IMR-90 (cell line): ENCODE measurements at regions not wholly inside any gene's neighbourhood (a gene's known extent, or its start where the extent isn't known, plus 50 kb on each side); places are given as distances from the start of the nearest gene placed in this dataset.

Experiments
- ATAC-seq: fragments of 200-7000 bp; cut with Tn5 transposase; 2 replicates; pipeline ENCODE4 v1.9.1; 2020; ENCODE audit warnings: low read depth, mild to moderate bottlenecking, moderate library complexity
- BruUV-seq: library from RNA; stranded (reverse); fragments of 400-500 nt; replicated peaks from 2 replicates; lab custom pipeline; 2021; lab: Mats Ljungman, UMichigan
- CTCF ChIA-PET: fragments of 300-600 bp; formaldehyde crosslinking; extraction: SDS; loops from one replicate; lab custom pipeline; 2021; ENCODE audit warnings: antibody characterized with exemption; lab: Yijun Ruan, JAX
- POLR2A ChIA-PET: fragments of 300-600 bp; sonication (Branson Sonifier 250); formaldehyde crosslinking; loops from one replicate; lab custom pipeline; 2022; ENCODE audit warnings: antibody characterized with exemption; ENCODE audit not compliant: unreplicated experiment; lab: Charles Lee
- DNase-seq: peaks from one replicate; pipeline ENCODE4 v3.0.0; 2013
- H2AFZ ChIP-seq: replicated peaks from 2 replicates; pipeline ENCODE3; 2013; ENCODE audit warnings: low read length, mild to moderate bottlenecking; ENCODE audit not compliant: poor library complexity
- H2AK5ac ChIP-seq: 2 replicates; pipeline ENCODE4 v1.6.1; 2013; ENCODE audit warnings: low read depth, low read length, inconsistent platforms
- H2AK9ac ChIP-seq: replicated peaks from 2 replicates; pipeline ENCODE3; 2013; ENCODE audit warnings: mild to moderate bottlenecking, low read depth, low read length, moderate library complexity; ENCODE audit not compliant: poor library complexity
- H2BK120ac ChIP-seq: 2 replicates; pipeline ENCODE4 v1.6.1; 2013; ENCODE audit warnings: low read depth, low read length, inconsistent platforms
- H2BK15ac ChIP-seq: 3 replicates; pipeline ENCODE4 v1.6.1; 2013; ENCODE audit warnings: low read depth, low read length, inconsistent platforms
- H2BK20ac ChIP-seq: 2 replicates; pipeline ENCODE4 v1.6.1; 2013; ENCODE audit warnings: low read depth, mild to moderate bottlenecking, inconsistent platforms, low read length, moderate library complexity
- H2BK5ac ChIP-seq: 2 replicates; pipeline ENCODE4 v1.6.1; 2013; ENCODE audit warnings: mild to moderate bottlenecking, low read depth, low read length, inconsistent platforms; ENCODE audit not compliant: poor library complexity, severe bottlenecking
- H3K14ac ChIP-seq: replicated peaks from 2 replicates; pipeline ENCODE4 v1.6.1; 2013; ENCODE audit warnings: low read depth, low read length, inconsistent platforms
- H3K18ac ChIP-seq: 2 replicates; pipeline ENCODE4 v1.6.1; 2013; ENCODE audit warnings: low read depth, low read length, control low read depth
- H3K23ac ChIP-seq: 2 replicates; pipeline ENCODE4 v1.6.1; 2013; ENCODE audit warnings: low read depth, low read length, inconsistent platforms
- H3K27ac ChIP-seq: 2 replicates; pipeline ENCODE4 v1.5.1; 2013; ENCODE audit warnings: mild to moderate bottlenecking, control low read depth, low read length; ENCODE audit not compliant: insufficient read depth
- H3K27me3 ChIP-seq: 2 replicates; pipeline ENCODE4 v1.6.1; 2013; ENCODE audit warnings: low read length; ENCODE audit not compliant: control insufficient read depth, insufficient read depth
- H3K36me3 ChIP-seq: 2 replicates; pipeline ENCODE4 v1.6.1; 2013; ENCODE audit warnings: low read length, mixed read lengths; ENCODE audit not compliant: control insufficient read depth, insufficient read depth
- H3K4ac ChIP-seq: 2 replicates; pipeline ENCODE4 v1.6.1; 2013; ENCODE audit warnings: low read depth, low read length, inconsistent platforms
- H3K4me1 ChIP-seq: 2 replicates; pipeline ENCODE4 v1.6.1; 2013; ENCODE audit warnings: low read length, mixed read lengths; ENCODE audit not compliant: control insufficient read depth, insufficient read depth
- H3K4me2 ChIP-seq: 2 replicates; pipeline ENCODE4 v1.6.1; 2013; ENCODE audit warnings: low read depth, mild to moderate bottlenecking, control low read depth, low read length, moderate library complexity
- H3K4me3 ChIP-seq: 2 replicates; pipeline ENCODE4 v1.5.1; 2013; ENCODE audit warnings: low read depth, mild to moderate bottlenecking, control low read depth, low read length, moderate library complexity; ENCODE audit not compliant: insufficient read depth
- H3K56ac ChIP-seq: 2 replicates; pipeline ENCODE4 v1.6.1; 2013; ENCODE audit warnings: low read length, inconsistent platforms; ENCODE audit not compliant: insufficient read depth; ENCODE audit errors: extremely low read depth
- H3K79me1 ChIP-seq, 2 experiments: 2 replicates each; pipeline ENCODE4 v1.6.1; 2013; ENCODE audit warnings: low read length in 2 of 2, inconsistent platforms in 1 of 2, low read depth in 1 of 2
- H3K9ac ChIP-seq: 2 replicates; pipeline ENCODE4 v1.6.1; 2013; ENCODE audit warnings: low read depth, low read length, control low read depth
- H3K9me1 ChIP-seq: 2 replicates; pipeline ENCODE4 v1.6.1; 2013; ENCODE audit warnings: low read length, inconsistent platforms; ENCODE audit not compliant: insufficient read depth
- H3K9me3 ChIP-seq: 2 replicates; pipeline ENCODE4 v1.6.1; 2013; ENCODE audit warnings: low read length; ENCODE audit not compliant: control insufficient read depth, insufficient read depth
- H4K20me1 ChIP-seq: 2 replicates; pipeline ENCODE4 v1.6.1; 2013; ENCODE audit warnings: low read length, inconsistent platforms; ENCODE audit not compliant: insufficient read depth
- H4K5ac ChIP-seq: 2 replicates; pipeline ENCODE4 v1.6.1; 2013; ENCODE audit warnings: mild to moderate bottlenecking, low read depth, low read length, control low read depth
- H4K8ac ChIP-seq, 2 experiments: 2 replicates each; pipeline ENCODE4 v1.6.1; 2013; ENCODE audit warnings: low read depth in 2 of 2, low read length in 2 of 2, control low read depth in 1 of 2, inconsistent platforms in 1 of 2
- H4K91ac ChIP-seq: 2 replicates; pipeline ENCODE4 v1.6.1; 2013; ENCODE audit warnings: low read depth, low read length, inconsistent platforms; ENCODE audit not compliant: insufficient read depth
- BHLHE40 ChIP-seq: fragments of 150-350 bp; IDR thresholded peaks from 2 replicates; pipeline ENCODE4 v1.6.1; 2016; ENCODE audit warnings: mild to moderate bottlenecking, low read depth, low read length
- CEBPB ChIP-seq: IDR thresholded peaks from 2 replicates; pipeline ENCODE4 v1.6.1; 2012; ENCODE audit warnings: low read depth, low read length, improper control_type of control experiment
- CHD1 ChIP-seq: IDR thresholded peaks from 2 replicates; pipeline ENCODE4 v1.6.1; 2012; ENCODE audit warnings: low read depth, low read length, improper control_type of control experiment
- FOS ChIP-seq: fragments of 150-350 bp; IDR thresholded peaks from 2 replicates; pipeline ENCODE4 v1.6.1; 2016; ENCODE audit warnings: low read depth, low read length
- MAFK ChIP-seq: IDR thresholded peaks from 2 replicates; pipeline ENCODE4 v1.6.1; 2012; ENCODE audit warnings: low read depth, low read length, improper control_type of control experiment
- MAZ ChIP-seq: IDR thresholded peaks from 2 replicates; pipeline ENCODE4 v1.6.1; 2012; ENCODE audit warnings: low read depth, mild to moderate bottlenecking, low read length, improper control_type of control experiment, moderate library complexity, borderline replicate concordance
- MXI1 ChIP-seq: IDR thresholded peaks from 2 replicates; pipeline ENCODE4 v1.6.1; 2012; ENCODE audit warnings: low read depth, mild to moderate bottlenecking, low read length, moderate library complexity, borderline replicate concordance
- NFE2L2 ChIP-seq: fragments of 150-350 bp; IDR thresholded peaks from 2 replicates; pipeline ENCODE4 v1.6.1; 2016; ENCODE audit warnings: low read depth, mild to moderate bottlenecking, low read length
- POLR2A ChIP-seq: IDR thresholded peaks from 2 replicates; pipeline ENCODE4 v1.6.1; 2012; ENCODE audit warnings: mild to moderate bottlenecking, low read depth, low read length
- RAD21 ChIP-seq: IDR thresholded peaks from 2 replicates; pipeline ENCODE4 v1.6.1; 2012; ENCODE audit warnings: low read length, improper control_type of control experiment
- RCOR1 ChIP-seq: IDR thresholded peaks from 2 replicates; pipeline ENCODE4 v1.6.1; 2012; ENCODE audit warnings: mild to moderate bottlenecking, low read length, improper control_type of control experiment; ENCODE audit not compliant: insufficient replicate concordance
- RFX5 ChIP-seq: IDR thresholded peaks from 2 replicates; pipeline ENCODE4 v1.8.0; 2012; ENCODE audit warnings: low read depth, mild to moderate bottlenecking, low read length, moderate library complexity
- SMC3 ChIP-seq: fragments of 150-350 bp; IDR thresholded peaks from 2 replicates; pipeline ENCODE4 v1.6.1; 2016; ENCODE audit warnings: low read depth, mild to moderate bottlenecking, antibody characterized with exemption, low read length, moderate library complexity
- WGBS, 2 experiments: methylation state at CpG; one replicate each; pipeline versions ENCODE4 v1.1.5 to v1.1.7; 2013; ENCODE audit warnings: missing lambda C conversion rate in 2 of 2; ENCODE audit not compliant: insufficient read length in 1 of 2; ENCODE audit errors: extremely low coverage in 2 of 2; 5-methylcytosine and 5-hydroxymethylcytosine counted together
- dilution Hi-C: fragments of 300-500 bp; cut with HindIII; formaldehyde crosslinking; loops from one replicate; pipeline ENCODE4 v1.14.3; 2018; ENCODE audit warnings: low sequenced_read_pairs; ENCODE audit not compliant: unreplicated experiment
- in situ Hi-C: fragments of 300-500 bp; cut with MboI; formaldehyde crosslinking; loops from 3 replicates; pipeline ENCODE4 v1.14.3; 2019; ENCODE audit warnings: low sequenced_read_pairs, inconsistent platforms, mixed read lengths
- intact Hi-C: fragments of 100-400 bp; cut with micrococcal nuclease; formaldehyde crosslinking; loops from 2 replicates; pipeline ENCODE4 v1.10.0; 2022
- TF ChIP-seq, protein P1 (sequence below): conservative IDR thresholded peaks from 2 replicates; pipeline ENCODE4 v1.5.1; 2012; ENCODE audit warnings: mild to moderate bottlenecking, low read depth, low read length, improper control_type of control experiment
- TF ChIP-seq, protein P2 (sequence below): fragments of 150-350 bp; IDR thresholded peaks from 2 replicates; pipeline ENCODE4 v1.6.1; 2017; ENCODE audit warnings: mild to moderate bottlenecking, antibody characterized with exemption, low read length, low read depth
- TF ChIP-seq, protein P3 (sequence below): fragments of 150-350 bp; IDR thresholded peaks from 2 replicates; pipeline ENCODE4 v1.6.1; 2016; ENCODE audit warnings: low read depth, mild to moderate bottlenecking, low read length, moderate library complexity, borderline replicate concordance

DNA sequence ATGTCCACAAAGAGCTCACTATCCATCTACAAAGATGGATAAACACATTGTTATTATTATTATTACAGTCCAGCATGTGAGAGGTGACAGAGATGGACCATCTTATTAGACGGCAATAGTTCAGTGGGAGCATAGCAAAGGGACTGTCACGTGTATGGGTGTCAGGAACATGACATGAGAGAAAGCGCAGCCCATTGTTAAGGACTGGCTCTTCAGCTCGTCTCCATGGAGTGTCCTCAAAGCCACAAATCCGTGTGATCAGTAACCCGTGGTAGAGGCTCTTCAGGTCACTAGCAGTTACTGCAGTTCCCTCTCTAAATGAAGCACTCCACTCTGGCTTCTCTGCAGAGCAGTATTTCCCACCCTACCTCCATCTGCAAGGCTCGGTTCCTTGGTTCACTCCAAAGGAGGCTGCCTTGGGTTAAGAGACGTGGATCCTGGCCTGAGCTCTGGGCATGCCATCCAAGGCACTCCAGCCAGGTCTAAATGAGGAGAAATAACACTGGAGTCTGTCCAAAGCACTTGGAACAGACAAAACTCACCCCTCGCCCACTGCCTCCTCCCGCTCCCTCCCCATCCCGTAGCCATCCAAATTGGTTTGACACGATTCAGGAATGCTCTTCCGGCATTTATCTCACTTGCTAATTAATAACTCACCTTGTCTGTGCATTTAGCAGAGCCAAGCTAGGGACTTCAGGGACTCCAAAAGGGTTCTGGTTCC is 122.3 kb upstream of the WWC1 start:
- Histone ChIP-seq H3K14ac (no peak overlapping the region), H3K4me3 (no peak overlapping the region), H4K5ac (no peak overlapping the region), H3K79me1 (no peaks in the 10 kb centered on the region), H2AK9ac (no peak overlapping the region), H2BK5ac (no peak overlapping the region), H3K4me2 (no peak overlapping the region), H3K9me3 (no peaks in the 10 kb centered on the region), H2BK15ac (no peak overlapping the region), H3K36me3 (no peaks in the 10 kb centered on the region), H3K23ac (no peak overlapping the region), H2AK5ac (no peak overlapping the region), H4K8ac (no peak overlapping the region), H2BK20ac (no peak overlapping the region), H3K9me1 (no peaks in the 10 kb centered on the region), H3K27me3 (no peaks in the 10 kb centered on the region), H3K4me1 (no peaks in the 10 kb centered on the region), H4K20me1 (no peaks in the 10 kb centered on the region), H2AFZ (no peak overlapping the region), H3K18ac (no peak overlapping the region), H4K91ac (no peak overlapping the region), H3K27ac (no peak overlapping the region), H3K56ac (no peak overlapping the region), H3K9ac (no peak overlapping the region), H2BK120ac (no peak overlapping the region), H3K4ac (no peak overlapping the region)
- ATAC-seq = no peak
- ChIA-PET POLR2A (no interaction called here), CTCF (no interaction called here)
- BruUV-seq = no TSS peak
- no peak for DNase-seq
- intact Hi-C loops = no loop called here
- in situ Hi-C loops = no loop called here
- 60% methylated on average over 2 of the region's 13 CpGs; no CpG with 5 or more reads in 1 of the 2 experiments for WGBS, 2 experiments
- dilution Hi-C loops = no loop called here
- TF ChIP-seq BHLHE40 = no peak
- no peak for TF ChIP-seq CEBPB
- TF ChIP-seq RCOR1 = no peak
- no peak for TF ChIP-seq CHD1
- TF ChIP-seq, protein P1, sequence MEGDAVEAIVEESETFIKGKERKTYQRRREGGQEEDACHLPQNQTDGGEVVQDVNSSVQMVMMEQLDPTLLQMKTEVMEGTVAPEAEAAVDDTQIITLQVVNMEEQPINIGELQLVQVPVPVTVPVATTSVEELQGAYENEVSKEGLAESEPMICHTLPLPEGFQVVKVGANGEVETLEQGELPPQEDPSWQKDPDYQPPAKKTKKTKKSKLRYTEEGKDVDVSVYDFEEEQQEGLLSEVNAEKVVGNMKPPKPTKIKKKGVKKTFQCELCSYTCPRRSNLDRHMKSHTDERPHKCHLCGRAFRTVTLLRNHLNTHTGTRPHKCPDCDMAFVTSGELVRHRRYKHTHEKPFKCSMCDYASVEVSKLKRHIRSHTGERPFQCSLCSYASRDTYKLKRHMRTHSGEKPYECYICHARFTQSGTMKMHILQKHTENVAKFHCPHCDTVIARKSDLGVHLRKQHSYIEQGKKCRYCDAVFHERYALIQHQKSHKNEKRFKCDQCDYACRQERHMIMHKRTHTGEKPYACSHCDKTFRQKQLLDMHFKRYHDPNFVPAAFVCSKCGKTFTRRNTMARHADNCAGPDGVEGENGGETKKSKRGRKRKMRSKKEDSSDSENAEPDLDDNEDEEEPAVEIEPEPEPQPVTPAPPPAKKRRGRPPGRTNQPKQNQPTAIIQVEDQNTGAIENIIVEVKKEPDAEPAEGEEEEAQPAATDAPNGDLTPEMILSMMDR = no peak
- TF ChIP-seq MAFK = no peak
- no peak for TF ChIP-seq POLR2A
- no peak for TF ChIP-seq RAD21
- no peak for TF ChIP-seq RFX5
- TF ChIP-seq MXI1 = no peak
- no peak for TF ChIP-seq FOS
- TF ChIP-seq, protein P2, sequence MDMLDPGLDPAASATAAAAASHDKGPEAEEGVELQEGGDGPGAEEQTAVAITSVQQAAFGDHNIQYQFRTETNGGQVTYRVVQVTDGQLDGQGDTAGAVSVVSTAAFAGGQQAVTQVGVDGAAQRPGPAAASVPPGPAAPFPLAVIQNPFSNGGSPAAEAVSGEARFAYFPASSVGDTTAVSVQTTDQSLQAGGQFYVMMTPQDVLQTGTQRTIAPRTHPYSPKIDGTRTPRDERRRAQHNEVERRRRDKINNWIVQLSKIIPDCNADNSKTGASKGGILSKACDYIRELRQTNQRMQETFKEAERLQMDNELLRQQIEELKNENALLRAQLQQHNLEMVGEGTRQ = no peak
- TF ChIP-seq, protein P3, sequence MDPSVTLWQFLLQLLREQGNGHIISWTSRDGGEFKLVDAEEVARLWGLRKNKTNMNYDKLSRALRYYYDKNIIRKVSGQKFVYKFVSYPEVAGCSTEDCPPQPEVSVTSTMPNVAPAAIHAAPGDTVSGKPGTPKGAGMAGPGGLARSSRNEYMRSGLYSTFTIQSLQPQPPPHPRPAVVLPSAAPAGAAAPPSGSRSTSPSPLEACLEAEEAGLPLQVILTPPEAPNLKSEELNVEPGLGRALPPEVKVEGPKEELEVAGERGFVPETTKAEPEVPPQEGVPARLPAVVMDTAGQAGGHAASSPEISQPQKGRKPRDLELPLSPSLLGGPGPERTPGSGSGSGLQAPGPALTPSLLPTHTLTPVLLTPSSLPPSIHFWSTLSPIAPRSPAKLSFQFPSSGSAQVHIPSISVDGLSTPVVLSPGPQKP = no peak
- TF ChIP-seq NFE2L2 = no peak
- TF ChIP-seq MAZ = no peak
- TF ChIP-seq SMC3 = no peak
